ENCODE measurements at regions not wholly inside any gene's neighbourhood (a gene's known extent, or its start where the extent isn't known, plus 50 kb on each side); places are given as distances from the start of the nearest gene placed in this dataset.
"Not testable (repeated sequence)": the region's sequence is repeated elsewhere in the genome, so short reads cannot be mapped to it uniquely, and the experiment has no call there.

DNA sequence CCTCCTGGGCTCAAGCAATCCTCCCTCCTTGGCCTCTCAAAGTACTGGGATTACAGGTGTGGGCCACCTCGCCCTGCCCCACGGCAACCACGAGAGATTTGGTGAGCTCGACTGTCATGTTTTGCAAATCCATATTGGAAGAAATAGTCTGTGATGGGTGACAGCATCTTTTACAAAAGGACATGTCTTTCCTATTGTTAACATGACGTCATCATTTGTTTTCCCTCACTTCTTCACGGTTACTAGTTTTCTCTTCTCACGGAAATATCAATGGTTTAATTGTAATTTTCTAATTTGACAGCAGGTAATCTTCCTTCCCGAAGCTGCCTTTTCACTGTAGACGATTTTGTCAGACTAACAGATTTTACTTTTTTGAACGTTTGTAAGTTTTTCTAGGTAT is 110.8 kb upstream of the GREM2 start:
- Histone ChIP-seq H4K20me1 (ENCODE audit: low read length) (no peaks in the 10 kb centered on the region), H3K27ac (ENCODE audit: low read length) (no peak overlapping the region), H2AFZ (ENCODE audit: low read length) (no peak overlapping the region), H3K79me2 (ENCODE audit: low read length) (no peaks in the 10 kb centered on the region), H3K4me2 (ENCODE audit: low read length) (no peak overlapping the region), H3K9ac (ENCODE audit: low read length) (no peak overlapping the region), H3F3A (ENCODE audit: low read length, unreplicated experiment) (no peaks in the 10 kb centered on the region), H3K9me3 (ENCODE audit: low read length) (no peaks in the 10 kb centered on the region), H3K4me3 (ENCODE audit: low read length) (no peak overlapping the region), H3K27me3 (ENCODE audit: low read length) (peaks cover 53% of the 10 kb centered on the region), H3K4me1 (ENCODE audit: insufficient read depth, low read length) (no peaks in the 10 kb centered on the region), H3K36me3 (ENCODE audit: low read depth, low read length) (no peaks in the 10 kb centered on the region), H3K9me2 (replicated peaks; ENCODE audit: low read length) (no peaks in the 10 kb centered on the region)
- ATAC-seq, result no peak
- ChIA-PET CTCF (no interaction called here), POLR2A (ENCODE audit: unreplicated experiment) (no interaction called here)
- intact Hi-C loops (cut with micrococcal nuclease), result no loop called here
- no peak for TF ChIP-seq EZH2 (IDR thresholded peaks at IDR 0.05; ENCODE audit: low read length, unreplicated experiment)
- TF ChIP-seq, protein P1, sequence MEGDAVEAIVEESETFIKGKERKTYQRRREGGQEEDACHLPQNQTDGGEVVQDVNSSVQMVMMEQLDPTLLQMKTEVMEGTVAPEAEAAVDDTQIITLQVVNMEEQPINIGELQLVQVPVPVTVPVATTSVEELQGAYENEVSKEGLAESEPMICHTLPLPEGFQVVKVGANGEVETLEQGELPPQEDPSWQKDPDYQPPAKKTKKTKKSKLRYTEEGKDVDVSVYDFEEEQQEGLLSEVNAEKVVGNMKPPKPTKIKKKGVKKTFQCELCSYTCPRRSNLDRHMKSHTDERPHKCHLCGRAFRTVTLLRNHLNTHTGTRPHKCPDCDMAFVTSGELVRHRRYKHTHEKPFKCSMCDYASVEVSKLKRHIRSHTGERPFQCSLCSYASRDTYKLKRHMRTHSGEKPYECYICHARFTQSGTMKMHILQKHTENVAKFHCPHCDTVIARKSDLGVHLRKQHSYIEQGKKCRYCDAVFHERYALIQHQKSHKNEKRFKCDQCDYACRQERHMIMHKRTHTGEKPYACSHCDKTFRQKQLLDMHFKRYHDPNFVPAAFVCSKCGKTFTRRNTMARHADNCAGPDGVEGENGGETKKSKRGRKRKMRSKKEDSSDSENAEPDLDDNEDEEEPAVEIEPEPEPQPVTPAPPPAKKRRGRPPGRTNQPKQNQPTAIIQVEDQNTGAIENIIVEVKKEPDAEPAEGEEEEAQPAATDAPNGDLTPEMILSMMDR (conservative IDR thresholded peaks at IDR 0.05; ENCODE audit: low read depth, low read length), result no peak
- TF ChIP-seq EZH2phosphoT487 (IDR thresholded peaks at IDR 0.05; ENCODE audit: borderline replicate concordance, low read length), result no peak
- BruUV-seq (replicated peaks), result no TSS peak
- no peak for DNase-seq

DNA sequence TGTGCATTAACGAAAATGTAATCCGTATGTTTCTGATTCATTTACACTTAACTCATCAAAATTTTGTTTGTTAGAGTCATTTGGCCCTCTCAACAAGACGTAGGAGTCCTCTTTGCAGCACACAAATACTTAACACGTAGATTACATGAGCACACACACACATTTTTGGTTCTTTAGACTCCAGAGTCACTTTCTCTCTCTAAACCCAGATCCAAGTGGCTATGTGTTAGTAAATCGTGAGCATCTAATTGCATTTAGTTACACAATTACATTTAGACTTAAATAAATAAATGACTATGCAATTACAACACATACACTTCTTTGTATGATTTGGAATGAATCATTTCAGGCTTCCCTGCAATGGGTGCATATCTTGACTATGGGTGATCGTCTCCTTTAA is 109.0 kb upstream of the GREM2 start:
- H2AFZ ChIP-seq (ENCODE audit: low read length), result no peak overlapping the region
- DNase-seq (peak; percentile 21), ATAC-seq (no peak)
- no peak for TF ChIP-seq EZH2 (IDR thresholded peaks at IDR 0.05; ENCODE audit: low read length, unreplicated experiment)
- TF ChIP-seq, protein P1 (conservative IDR thresholded peaks at IDR 0.05; ENCODE audit: low read depth, low read length), result no peak
- no peak for TF ChIP-seq EZH2phosphoT487 (IDR thresholded peaks at IDR 0.05; ENCODE audit: borderline replicate concordance, low read length)
- no peaks in the 10 kb centered on the region for H3K79me2 ChIP-seq (ENCODE audit: low read length)
- H3K9me3 ChIP-seq (ENCODE audit: low read length), result no peaks in the 10 kb centered on the region
- peaks cover 64% of the 10 kb centered on the region for H3K27me3 ChIP-seq (ENCODE audit: low read length)
- BruUV-seq (replicated peaks), result no TSS peak
- no peak overlapping the region for H3K4me3 ChIP-seq (ENCODE audit: low read length)
- H3K9me2 ChIP-seq (replicated peaks; ENCODE audit: low read length), result no peaks in the 10 kb centered on the region
- H3K4me2 ChIP-seq (ENCODE audit: low read length), result no peak overlapping the region
- ChIA-PET POLR2A (ENCODE audit: unreplicated experiment) (no interaction called here), CTCF (no interaction called here)
- no peak overlapping the region for H3K9ac ChIP-seq (ENCODE audit: low read length)
- H3K36me3 ChIP-seq (ENCODE audit: low read depth, low read length), result no peaks in the 10 kb centered on the region
- no peak overlapping the region for H3K27ac ChIP-seq (ENCODE audit: low read length)
- no peaks in the 10 kb centered on the region for H3K4me1 ChIP-seq (ENCODE audit: insufficient read depth, low read length)
- intact Hi-C loops (cut with micrococcal nuclease), result no loop called here
- no peaks in the 10 kb centered on the region for H4K20me1 ChIP-seq (ENCODE audit: low read length)
- H3F3A ChIP-seq (ENCODE audit: low read length, unreplicated experiment), result no peaks in the 10 kb centered on the region

DNA sequence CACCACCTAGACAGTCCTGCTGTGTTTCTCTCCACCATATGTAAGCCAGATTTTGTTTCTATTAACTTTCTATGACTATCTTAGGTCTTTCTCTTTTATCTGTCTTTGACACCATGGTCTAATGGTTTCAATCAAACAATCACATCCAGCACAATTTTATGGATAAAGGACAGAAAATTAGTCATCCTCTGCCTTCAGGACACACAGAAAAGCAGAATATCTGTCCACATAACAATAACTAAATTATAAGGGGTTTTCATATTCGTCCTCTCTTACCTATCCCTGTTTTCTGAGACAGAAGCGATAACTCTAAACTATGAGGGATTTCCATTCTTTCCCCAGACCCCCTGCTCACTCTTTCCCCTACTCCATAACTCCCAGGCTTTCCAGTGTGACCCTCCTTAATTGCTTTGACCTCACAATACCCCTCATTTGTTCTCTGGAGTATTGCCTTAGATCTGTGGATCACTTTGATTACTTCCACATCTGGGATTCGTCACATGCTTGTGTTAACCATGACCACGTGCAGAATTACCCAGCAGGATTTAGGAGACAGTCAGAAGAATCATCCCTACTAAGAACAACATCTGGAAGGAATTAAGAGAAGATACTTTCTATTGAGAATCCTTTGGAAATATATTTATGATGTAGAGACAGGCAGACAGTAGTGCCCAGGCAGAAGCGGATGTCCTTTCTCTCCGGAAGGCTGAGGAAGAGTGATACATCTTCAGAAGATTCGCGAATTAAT is 108.2 kb upstream of the GREM2 start:
- Histone ChIP-seq H3K9me2 (replicated peaks; ENCODE audit: low read length) (no peaks in the 10 kb centered on the region), H3K4me1 (ENCODE audit: insufficient read depth, low read length) (no peaks in the 10 kb centered on the region), H3K9me3 (ENCODE audit: low read length) (no peaks in the 10 kb centered on the region), H3K27me3 (ENCODE audit: low read length) (peaks cover 67% of the 10 kb centered on the region), H2AFZ (ENCODE audit: low read length) (no peak overlapping the region), H4K20me1 (ENCODE audit: low read length) (no peaks in the 10 kb centered on the region), H3K4me3 (ENCODE audit: low read length) (no peak overlapping the region), H3K4me2 (ENCODE audit: low read length) (no peak overlapping the region), H3K79me2 (ENCODE audit: low read length) (no peaks in the 10 kb centered on the region), H3F3A (ENCODE audit: low read length, unreplicated experiment) (no peaks in the 10 kb centered on the region), H3K27ac (ENCODE audit: low read length) (no peak overlapping the region), H3K36me3 (ENCODE audit: low read depth, low read length) (no peaks in the 10 kb centered on the region), H3K9ac (ENCODE audit: low read length) (no peak overlapping the region)
- POLR2A ChIA-PET (ENCODE audit: unreplicated experiment), result no interaction called here
- ATAC-seq (no peak), DNase-seq (no peak)
- TF ChIP-seq, protein P1 (conservative IDR thresholded peaks at IDR 0.05; ENCODE audit: low read depth, low read length), result no peak
- TF ChIP-seq EZH2phosphoT487 (IDR thresholded peaks at IDR 0.05; ENCODE audit: borderline replicate concordance, low read length) (no peak), EZH2 (IDR thresholded peaks at IDR 0.05; ENCODE audit: low read length, unreplicated experiment) (no peak)
- intact Hi-C loops (cut with micrococcal nuclease), result no loop called here
- no TSS peak for BruUV-seq (replicated peaks)
- CTCF ChIA-PET, result no interaction called here

DNA sequence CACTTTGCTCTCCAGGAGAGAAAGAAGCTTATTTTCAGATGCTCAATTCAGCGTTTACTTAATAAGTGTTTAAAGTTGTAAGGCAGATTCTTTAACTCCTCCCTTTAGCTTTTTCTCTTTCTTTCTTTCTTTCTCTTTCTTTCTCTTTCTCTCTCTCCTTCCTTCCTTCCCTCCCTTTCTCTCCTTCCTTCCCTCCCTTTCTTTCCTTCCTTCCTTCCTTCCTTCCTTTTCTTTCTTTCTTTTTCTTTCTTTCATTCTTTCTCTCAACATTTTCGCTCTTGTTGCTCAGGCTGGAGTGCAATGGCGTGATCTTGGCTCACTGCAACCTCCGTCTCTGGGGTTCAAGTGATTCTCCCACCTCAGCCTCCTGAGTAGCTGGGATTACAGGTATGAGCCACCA is 104.6 kb upstream of the GREM2 start:
- intact Hi-C loops (cut with micrococcal nuclease); DNase-seq; POLR2A ChIA-PET (ENCODE audit: unreplicated experiment); H2AFZ ChIP-seq (ENCODE audit: low read length); H3K4me1 ChIP-seq (ENCODE audit: insufficient read depth, low read length); H3K9me3 ChIP-seq (ENCODE audit: low read length); H3K9me2 ChIP-seq (replicated peaks; ENCODE audit: low read length); H3K79me2 ChIP-seq (ENCODE audit: low read length); H3F3A ChIP-seq (ENCODE audit: low read length, unreplicated experiment); H3K27ac ChIP-seq (ENCODE audit: low read length); BruUV-seq (replicated peaks); CTCF ChIA-PET; H3K4me2 ChIP-seq (ENCODE audit: low read length); H4K20me1 ChIP-seq (ENCODE audit: low read length); ATAC-seq; H3K9ac ChIP-seq (ENCODE audit: low read length); H3K4me3 ChIP-seq (ENCODE audit: low read length); H3K36me3 ChIP-seq (ENCODE audit: low read depth, low read length): not testable (repeated sequence)
- H3K27me3 ChIP-seq (ENCODE audit: low read length), result peaks cover 66% of the 10 kb centered on the region

Measured in PC-3 (cell line).